H9 (cell line): ENCODE measurements at regions not wholly inside any gene's neighbourhood (a gene's known extent, or its start where the extent isn't known, plus 50 kb on each side); places are given as distances from the start of the nearest gene placed in this dataset.
A peak's percentile ranks its signal among the peaks of the same experiment; 100 is the strongest.

ENCODE experiments used
- DNase-seq: peaks from one replicate; pipeline ENCODE4 v3.0.0-alpha.2; 2017
- H2AFZ ChIP-seq: one replicate; pipeline ENCODE4 v1.6.1; 2013; ENCODE audit warnings: mild to moderate bottlenecking, low read length, control low read depth, moderate library complexity
- H2AK5ac ChIP-seq: 2 replicates; pipeline ENCODE4 v1.6.1; 2013; ENCODE audit warnings: low read length, control low read depth, mixed read lengths; ENCODE audit not compliant: insufficient read length
- H2BK120ac ChIP-seq: one replicate; pipeline ENCODE4 v1.6.1; 2013; ENCODE audit warnings: low read depth, mild to moderate bottlenecking, low read length, control low read depth, inconsistent platforms; ENCODE audit not compliant: poor library complexity, severe bottlenecking
- H2BK12ac ChIP-seq: 2 replicates; pipeline ENCODE4 v1.6.1; 2013; ENCODE audit warnings: low read length, control low read depth, mixed read lengths, low read depth; ENCODE audit not compliant: insufficient read length
- H2BK15ac ChIP-seq: 2 replicates; pipeline ENCODE4 v1.6.1; 2013; ENCODE audit warnings: low read depth, low read length, control low read depth
- H2BK20ac ChIP-seq: one replicate; pipeline ENCODE4 v1.6.1; 2013; ENCODE audit warnings: low read depth, mild to moderate bottlenecking, low read length, control low read depth, inconsistent platforms; ENCODE audit not compliant: poor library complexity, severe bottlenecking
- H2BK5ac ChIP-seq: 2 replicates; pipeline ENCODE4 v1.6.1; 2013; ENCODE audit warnings: low read length, control low read depth, mixed read lengths; ENCODE audit not compliant: insufficient read length
- H3K14ac ChIP-seq: 2 replicates; pipeline ENCODE4 v1.6.1; 2013; ENCODE audit warnings: low read length, control low read depth; ENCODE audit not compliant: insufficient read depth
- H3K18ac ChIP-seq: 2 replicates; pipeline ENCODE4 v1.6.1; 2013; ENCODE audit warnings: low read depth, mild to moderate bottlenecking, mixed read lengths, low read length, control low read depth; ENCODE audit not compliant: insufficient read length
- H3K23ac ChIP-seq: 2 replicates; pipeline ENCODE4 v1.6.1; 2013; ENCODE audit warnings: low read length, control low read depth, mixed read lengths, low read depth; ENCODE audit not compliant: insufficient read length
- H3K23me2 ChIP-seq: 2 replicates; pipeline ENCODE4 v1.6.1; 2013; ENCODE audit warnings: low read depth, mild to moderate bottlenecking, mixed read lengths, low read length, control low read depth; ENCODE audit not compliant: insufficient read length, poor library complexity, severe bottlenecking
- H3K27ac ChIP-seq: 2 replicates; pipeline ENCODE4 v1.5.1; 2013; ENCODE audit warnings: low read length, control low read depth, mixed read lengths, low read depth; ENCODE audit not compliant: insufficient read length
- H3K27me3 ChIP-seq: 2 replicates; pipeline ENCODE4 v1.6.1; 2013; ENCODE audit warnings: low read length, control low read depth, inconsistent platforms; ENCODE audit not compliant: insufficient read depth
- H3K4ac ChIP-seq: 2 replicates; pipeline ENCODE4 v1.6.1; 2013; ENCODE audit warnings: low read depth, mild to moderate bottlenecking, control low read depth, inconsistent platforms, low read length, moderate library complexity
- H3K4me1 ChIP-seq: 2 replicates; pipeline ENCODE4 v1.6.1; 2013; ENCODE audit warnings: low read length, control low read depth, inconsistent platforms; ENCODE audit not compliant: insufficient read depth
- H3K4me2 ChIP-seq: 2 replicates; pipeline ENCODE4 v1.6.1; 2013; ENCODE audit warnings: low read length, control low read depth, mixed read lengths; ENCODE audit not compliant: insufficient read length, insufficient read depth
- H3K56ac ChIP-seq: 2 replicates; pipeline ENCODE4 v1.6.1; 2013; ENCODE audit warnings: low read depth, mild to moderate bottlenecking, mixed read lengths, low read length, control low read depth; ENCODE audit not compliant: insufficient read length
- H3K79me1 ChIP-seq: 2 replicates; pipeline ENCODE4 v1.6.1; 2013; ENCODE audit warnings: low read depth, mild to moderate bottlenecking, moderate library complexity, low read length, control low read depth, inconsistent platforms; ENCODE audit not compliant: insufficient read depth, poor library complexity, severe bottlenecking
- H3K79me2 ChIP-seq: 2 replicates; pipeline ENCODE4 v1.6.1; 2013; ENCODE audit warnings: low read length, control low read depth, inconsistent platforms; ENCODE audit not compliant: insufficient read depth
- H3K9ac ChIP-seq: 2 replicates; pipeline ENCODE4 v1.6.1; 2013; ENCODE audit warnings: low read length, control low read depth, mixed read lengths; ENCODE audit not compliant: insufficient read length; ENCODE audit errors: extremely low read depth
- H3K9me3 ChIP-seq: one replicate; pipeline ENCODE4 v1.6.1; 2013; ENCODE audit warnings: low read depth, low read length, inconsistent platforms; ENCODE audit not compliant: control insufficient read depth
- H3T11ph ChIP-seq: one replicate; pipeline ENCODE4 v1.6.1; 2013; ENCODE audit warnings: mild to moderate bottlenecking, low read length, control low read depth, inconsistent platforms
- H4K20me1 ChIP-seq: one replicate; pipeline ENCODE4 v1.6.1; 2013; ENCODE audit not compliant: control insufficient read depth, insufficient read length, insufficient read depth
- H4K5ac ChIP-seq: 2 replicates; pipeline ENCODE4 v1.6.1; 2013; ENCODE audit warnings: low read depth, mild to moderate bottlenecking, mixed read lengths, low read length, control low read depth; ENCODE audit not compliant: insufficient read length
- H4K8ac ChIP-seq: replicated peaks from 2 replicates; pipeline ENCODE4 v1.6.1; 2013; ENCODE audit warnings: low read length, control low read depth, mixed read lengths, low read depth; ENCODE audit not compliant: insufficient read length
- H4K91ac ChIP-seq: 2 replicates; pipeline ENCODE4 v1.6.1; 2013; ENCODE audit warnings: low read depth, mild to moderate bottlenecking, moderate library complexity, mixed read lengths, low read length, control low read depth; ENCODE audit not compliant: insufficient read length
- H3K27ac Mint-ChIP-seq, 3 experiments: 2 replicates in 2 of 3; 3 replicates in 1 of 3; pipeline ENCODE4 v1.8.0; 2020 to 2021; ENCODE audit warnings: mixed read lengths in 3 of 3, mild to moderate bottlenecking in 1 of 3, moderate library complexity in 1 of 3
- H3K27me3 Mint-ChIP-seq: 2 replicates; pipeline ENCODE4 v1.8.0; 2021; ENCODE audit warnings: low read depth, mild to moderate bottlenecking, moderate library complexity, mixed read lengths
- H3K36me3 Mint-ChIP-seq, 3 experiments: 2 replicates in 2 of 3; 3 replicates in 1 of 3; pipeline ENCODE4 v1.8.0; 2020 to 2021; ENCODE audit warnings: low read depth in 3 of 3, mixed read lengths in 3 of 3; ENCODE audit not compliant: insufficient read depth in 1 of 3
- H3K4me1 Mint-ChIP-seq, 2 experiments: 2 replicates each; pipeline ENCODE4 v1.8.0; 2020; ENCODE audit warnings: mixed read lengths in 2 of 2
- H3K4me3 Mint-ChIP-seq, 2 experiments: 2 replicates in 1 of 2; 3 replicates in 1 of 2; pipeline ENCODE4 v1.8.0; 2020 to 2021; ENCODE audit warnings: mild to moderate bottlenecking in 2 of 2, mixed read lengths in 2 of 2, moderate library complexity in 1 of 2
- H3K9me3 Mint-ChIP-seq, 2 experiments: 2 replicates in 1 of 2; 3 replicates in 1 of 2; pipeline ENCODE4 v1.8.0; 2020; ENCODE audit warnings: mild to moderate bottlenecking in 2 of 2, mixed read lengths in 2 of 2, moderate library complexity in 1 of 2
- CTCF ChIP-seq: fragments of 200-600 bp; sonication (generic); conservative IDR thresholded peaks from 3 replicates; pipeline ENCODE4 v1.8.0; 2021; ENCODE audit warnings: antibody characterized with exemption, mild to moderate bottlenecking
- WGBS: extraction: QIAGEN DNeasy Blood & Tissue Kit; methylation state at CpG from one replicate; pipeline ENCODE4 v1.1.7; 2013; ENCODE audit warnings: missing lambda C conversion rate, low lambda C conversion rate, mixed read lengths; ENCODE audit not compliant: insufficient read length; ENCODE audit errors: extremely low coverage; 5-methylcytosine and 5-hydroxymethylcytosine counted together

GRCh38 chr6:76584121-76584520 lies 511.7 kb upstream of the IMPG1 start:
- TF ChIP-seq CTCF = no peak

More at GRCh38 chr6:76584121-76584520, 511.7 kb upstream of the IMPG1 start:
- no peaks in the 10 kb centered on the region for H3K23me2 ChIP-seq
- no peak overlapping the region for H4K5ac ChIP-seq
- H3K79me2 ChIP-seq = peaks cover 9% of the 10 kb centered on the region; the same call in 1 of the 2 replicates
- no peaks in the 10 kb centered on the region for H3K27me3 ChIP-seq
- Mint-ChIP-seq H3K36me3 (no peaks in the 10 kb centered on the region; a peak in 2 of 7 replicates), H3K27me3 (no peaks in the 10 kb centered on the region), H3K27ac (peak overlapping the region in 2 of 3 experiments; percentile 58 to 81; a peak in 4 of 7 replicates), H3K4me1 (peaks cover 3 to 10% of the 10 kb centered on the region in 2 experiments; a peak in 2 of 4 replicates), H3K4me3 (no peak overlapping the region), H3K9me3 (no peaks in the 10 kb centered on the region)
- no peaks in the 10 kb centered on the region for H3K4me1 ChIP-seq
- no peaks in the 10 kb centered on the region for H4K20me1 ChIP-seq
- H2BK15ac ChIP-seq = no peak overlapping the region
- H2BK120ac ChIP-seq = no peak overlapping the region
- no CpG with 5 or more reads among the region's 2 CpGs for WGBS
- H3K56ac ChIP-seq = no peak overlapping the region
- H4K91ac ChIP-seq = no peak overlapping the region
- H2AK5ac ChIP-seq = no peak overlapping the region
- no peak overlapping the region for H3K4me2 ChIP-seq
- H2BK20ac ChIP-seq = no peak overlapping the region
- no peak overlapping the region for H3K4ac ChIP-seq
- no peak overlapping the region for H3K9ac ChIP-seq
- no peak overlapping the region for H2BK12ac ChIP-seq
- DNase-seq = no peak
- no peak overlapping the region for H4K8ac ChIP-seq
- H3T11ph ChIP-seq = no peak overlapping the region
- no peak overlapping the region for H3K23ac ChIP-seq
- no peaks in the 10 kb centered on the region for H3K79me1 ChIP-seq
- no peak overlapping the region for H3K18ac ChIP-seq
- H2AFZ ChIP-seq = no peak overlapping the region
- no peak overlapping the region for H3K27ac ChIP-seq
- no peak overlapping the region for H3K14ac ChIP-seq
- H3K9me3 ChIP-seq = no peaks in the 10 kb centered on the region
- no peak overlapping the region for H2BK5ac ChIP-seq
